H9 (cell line): ENCODE measurements at regions not wholly inside any gene's neighbourhood (a gene's known extent, or its start where the extent isn't known, plus 50 kb on each side); places are given as distances from the start of the nearest gene placed in this dataset.

Experiments used
- DNase-seq: peaks from one replicate; pipeline ENCODE4 v3.0.0-alpha.2; 2017
- H2AFZ ChIP-seq: one replicate; pipeline ENCODE4 v1.6.1; 2013; ENCODE audit warnings: mild to moderate bottlenecking, low read length, control low read depth, moderate library complexity
- H2AK5ac ChIP-seq: 2 replicates; pipeline ENCODE4 v1.6.1; 2013; ENCODE audit warnings: low read length, control low read depth, mixed read lengths; ENCODE audit not compliant: insufficient read length
- H2BK120ac ChIP-seq: one replicate; pipeline ENCODE4 v1.6.1; 2013; ENCODE audit warnings: low read depth, mild to moderate bottlenecking, low read length, control low read depth, inconsistent platforms; ENCODE audit not compliant: poor library complexity, severe bottlenecking
- H2BK12ac ChIP-seq: 2 replicates; pipeline ENCODE4 v1.6.1; 2013; ENCODE audit warnings: low read length, control low read depth, mixed read lengths, low read depth; ENCODE audit not compliant: insufficient read length
- H2BK15ac ChIP-seq: 2 replicates; pipeline ENCODE4 v1.6.1; 2013; ENCODE audit warnings: low read depth, low read length, control low read depth
- H2BK20ac ChIP-seq: one replicate; pipeline ENCODE4 v1.6.1; 2013; ENCODE audit warnings: low read depth, mild to moderate bottlenecking, low read length, control low read depth, inconsistent platforms; ENCODE audit not compliant: poor library complexity, severe bottlenecking
- H2BK5ac ChIP-seq: 2 replicates; pipeline ENCODE4 v1.6.1; 2013; ENCODE audit warnings: low read length, control low read depth, mixed read lengths; ENCODE audit not compliant: insufficient read length
- H3K14ac ChIP-seq: 2 replicates; pipeline ENCODE4 v1.6.1; 2013; ENCODE audit warnings: low read length, control low read depth; ENCODE audit not compliant: insufficient read depth
- H3K18ac ChIP-seq: 2 replicates; pipeline ENCODE4 v1.6.1; 2013; ENCODE audit warnings: low read depth, mild to moderate bottlenecking, mixed read lengths, low read length, control low read depth; ENCODE audit not compliant: insufficient read length
- H3K23ac ChIP-seq: 2 replicates; pipeline ENCODE4 v1.6.1; 2013; ENCODE audit warnings: low read length, control low read depth, mixed read lengths, low read depth; ENCODE audit not compliant: insufficient read length
- H3K23me2 ChIP-seq: 2 replicates; pipeline ENCODE4 v1.6.1; 2013; ENCODE audit warnings: low read depth, mild to moderate bottlenecking, mixed read lengths, low read length, control low read depth; ENCODE audit not compliant: insufficient read length, poor library complexity, severe bottlenecking
- H3K27ac ChIP-seq: 2 replicates; pipeline ENCODE4 v1.5.1; 2013; ENCODE audit warnings: low read length, control low read depth, mixed read lengths, low read depth; ENCODE audit not compliant: insufficient read length
- H3K27me3 ChIP-seq: 2 replicates; pipeline ENCODE4 v1.6.1; 2013; ENCODE audit warnings: low read length, control low read depth, inconsistent platforms; ENCODE audit not compliant: insufficient read depth
- H3K4ac ChIP-seq: 2 replicates; pipeline ENCODE4 v1.6.1; 2013; ENCODE audit warnings: low read depth, mild to moderate bottlenecking, control low read depth, inconsistent platforms, low read length, moderate library complexity
- H3K4me1 ChIP-seq: 2 replicates; pipeline ENCODE4 v1.6.1; 2013; ENCODE audit warnings: low read length, control low read depth, inconsistent platforms; ENCODE audit not compliant: insufficient read depth
- H3K4me2 ChIP-seq: 2 replicates; pipeline ENCODE4 v1.6.1; 2013; ENCODE audit warnings: low read length, control low read depth, mixed read lengths; ENCODE audit not compliant: insufficient read length, insufficient read depth
- H3K56ac ChIP-seq: 2 replicates; pipeline ENCODE4 v1.6.1; 2013; ENCODE audit warnings: low read depth, mild to moderate bottlenecking, mixed read lengths, low read length, control low read depth; ENCODE audit not compliant: insufficient read length
- H3K79me1 ChIP-seq: 2 replicates; pipeline ENCODE4 v1.6.1; 2013; ENCODE audit warnings: low read depth, mild to moderate bottlenecking, moderate library complexity, low read length, control low read depth, inconsistent platforms; ENCODE audit not compliant: insufficient read depth, poor library complexity, severe bottlenecking
- H3K79me2 ChIP-seq: 2 replicates; pipeline ENCODE4 v1.6.1; 2013; ENCODE audit warnings: low read length, control low read depth, inconsistent platforms; ENCODE audit not compliant: insufficient read depth
- H3K9ac ChIP-seq: 2 replicates; pipeline ENCODE4 v1.6.1; 2013; ENCODE audit warnings: low read length, control low read depth, mixed read lengths; ENCODE audit not compliant: insufficient read length; ENCODE audit errors: extremely low read depth
- H3K9me3 ChIP-seq: one replicate; pipeline ENCODE4 v1.6.1; 2013; ENCODE audit warnings: low read depth, low read length, inconsistent platforms; ENCODE audit not compliant: control insufficient read depth
- H3T11ph ChIP-seq: one replicate; pipeline ENCODE4 v1.6.1; 2013; ENCODE audit warnings: mild to moderate bottlenecking, low read length, control low read depth, inconsistent platforms
- H4K20me1 ChIP-seq: one replicate; pipeline ENCODE4 v1.6.1; 2013; ENCODE audit not compliant: control insufficient read depth, insufficient read length, insufficient read depth
- H4K5ac ChIP-seq: 2 replicates; pipeline ENCODE4 v1.6.1; 2013; ENCODE audit warnings: low read depth, mild to moderate bottlenecking, mixed read lengths, low read length, control low read depth; ENCODE audit not compliant: insufficient read length
- H4K8ac ChIP-seq: replicated peaks from 2 replicates; pipeline ENCODE4 v1.6.1; 2013; ENCODE audit warnings: low read length, control low read depth, mixed read lengths, low read depth; ENCODE audit not compliant: insufficient read length
- H4K91ac ChIP-seq: 2 replicates; pipeline ENCODE4 v1.6.1; 2013; ENCODE audit warnings: low read depth, mild to moderate bottlenecking, moderate library complexity, mixed read lengths, low read length, control low read depth; ENCODE audit not compliant: insufficient read length
- H3K27ac Mint-ChIP-seq, 3 experiments: 2 replicates in 2 of 3; 3 replicates in 1 of 3; pipeline ENCODE4 v1.8.0; 2020 to 2021; ENCODE audit warnings: mixed read lengths in 3 of 3, mild to moderate bottlenecking in 1 of 3, moderate library complexity in 1 of 3
- H3K27me3 Mint-ChIP-seq: 2 replicates; pipeline ENCODE4 v1.8.0; 2021; ENCODE audit warnings: low read depth, mild to moderate bottlenecking, moderate library complexity, mixed read lengths
- H3K36me3 Mint-ChIP-seq, 3 experiments: 2 replicates in 2 of 3; 3 replicates in 1 of 3; pipeline ENCODE4 v1.8.0; 2020 to 2021; ENCODE audit warnings: low read depth in 3 of 3, mixed read lengths in 3 of 3; ENCODE audit not compliant: insufficient read depth in 1 of 3
- H3K4me1 Mint-ChIP-seq, 2 experiments: 2 replicates each; pipeline ENCODE4 v1.8.0; 2020; ENCODE audit warnings: mixed read lengths in 2 of 2
- H3K4me3 Mint-ChIP-seq, 2 experiments: 2 replicates in 1 of 2; 3 replicates in 1 of 2; pipeline ENCODE4 v1.8.0; 2020 to 2021; ENCODE audit warnings: mild to moderate bottlenecking in 2 of 2, mixed read lengths in 2 of 2, moderate library complexity in 1 of 2
- H3K9me3 Mint-ChIP-seq, 2 experiments: 2 replicates in 1 of 2; 3 replicates in 1 of 2; pipeline ENCODE4 v1.8.0; 2020; ENCODE audit warnings: mild to moderate bottlenecking in 2 of 2, mixed read lengths in 2 of 2, moderate library complexity in 1 of 2
- CTCF ChIP-seq: fragments of 200-600 bp; sonication (generic); conservative IDR thresholded peaks from 3 replicates; pipeline ENCODE4 v1.8.0; 2021; ENCODE audit warnings: antibody characterized with exemption, mild to moderate bottlenecking
- WGBS: extraction: QIAGEN DNeasy Blood & Tissue Kit; methylation state at CpG from one replicate; pipeline ENCODE4 v1.1.7; 2013; ENCODE audit warnings: missing lambda C conversion rate, low lambda C conversion rate, mixed read lengths; ENCODE audit not compliant: insufficient read length; ENCODE audit errors: extremely low coverage; 5-methylcytosine and 5-hydroxymethylcytosine counted together

GRCh38 chr13:90968166-90968904 is 379.2 kb upstream of the MIR17HG start:
- Histone ChIP-seq H4K8ac (no peak overlapping the region), H2BK15ac (no peak overlapping the region), H2BK12ac (no peak overlapping the region), H3K4ac (no peak overlapping the region), H4K5ac (no peak overlapping the region), H4K91ac (no peak overlapping the region), H3K14ac (no peak overlapping the region), H3K23me2 (no peaks in the 10 kb centered on the region), H2AK5ac (no peak overlapping the region), H2BK20ac (peak overlapping the region; percentile 83), H2AFZ (no peak overlapping the region), H3K4me2 (no peak overlapping the region), H3K18ac (no peak overlapping the region), H3K27ac (no peak overlapping the region), H4K20me1 (no peaks in the 10 kb centered on the region), H3T11ph (no peak overlapping the region), H3K79me1 (no peaks in the 10 kb centered on the region), H2BK120ac (no peak overlapping the region), H3K79me2 (no peaks in the 10 kb centered on the region), H3K4me1 (peaks cover 2% of the 10 kb centered on the region; the same call in 1 of the 2 replicates), H3K23ac (no peak overlapping the region), H3K27me3 (no peaks in the 10 kb centered on the region), H3K9me3 (no peaks in the 10 kb centered on the region), H2BK5ac (no peak overlapping the region), H3K56ac (no peak overlapping the region), H3K9ac (no peak overlapping the region)
- no peak overlapping the region for H3K4me3 Mint-ChIP-seq
- H3K36me3 Mint-ChIP-seq = no peaks in the 10 kb centered on the region; a peak in 1 of 7 replicates
- no peaks in the 10 kb centered on the region for H3K27me3 Mint-ChIP-seq
- peak; percentile 48 for DNase-seq
- no peaks in the 10 kb centered on the region; a peak in 1 of 5 replicates for H3K9me3 Mint-ChIP-seq
- peak; percentile 70 for TF ChIP-seq CTCF
- peaks cover 5 to 13% of the 10 kb centered on the region in 2 experiments for H3K4me1 Mint-ChIP-seq
- no peak overlapping the region for H3K27ac Mint-ChIP-seq
- no CpG with 5 or more reads among the region's 2 CpGs for WGBS
